Lung microvascular endothelial cell (primary cell): ENCODE measurements at regions not wholly inside any gene's neighbourhood (a gene's known extent, or its start where the extent isn't known, plus 50 kb on each side); places are given as distances from the start of the nearest gene placed in this dataset.

Experiments
- DNase-seq, 2 donors: peaks; one replicate each; pipeline versions ENCODE4 v3.0.0 to v3.0.0-alpha.2; 2010; ENCODE audit warnings: low read depth in 2 of 2

- no peak for DNase-seq
Measured at GRCh38 chr12:105836242-105836622, 302.5 kb downstream of the NUAK1 start.

- no peak for DNase-seq
Measured at GRCh38 chr12:105839629-105840127, 299.1 kb downstream of the NUAK1 start.

GRCh38 chr12:105840384-105840783 lies 298.4 kb downstream of the NUAK1 start:
- DNase-seq: no peak

GRCh38 chr12:105841840-105842239 lies 296.9 kb downstream of the NUAK1 start:
- DNase-seq: no peak

GRCh38 chr12:105843561-105843960 lies 295.2 kb downstream of the NUAK1 start:
- DNase-seq: no peak

- peak in 1 of 2 donors; percentile 63 for DNase-seq
Measured at GRCh38 chr12:105843986-105844760, 294.6 kb downstream of the NUAK1 start.

- DNase-seq: no peak
Measured at GRCh38 chr12:105846331-105846730, 292.4 kb downstream of the NUAK1 start.

- DNase-seq: no peak
Measured at GRCh38 chr12:105847068-105847467, 291.7 kb downstream of the NUAK1 start.

GRCh38 chr12:105848286-105848685 lies 290.5 kb downstream of the NUAK1 start:
- no peak for DNase-seq

- DNase-seq: peak in 1 of 2 donors; percentile 72
Measured at GRCh38 chr12:105850103-105850968, 288.4 kb downstream of the NUAK1 start.

GRCh38 chr12:105852496-105852895 lies 286.3 kb downstream of the NUAK1 start:
- DNase-seq: peak in 1 of 2 donors; percentile 42

- DNase-seq: peak in 1 of 2 donors; percentile 37
Measured at GRCh38 chr12:105852951-105853350, 285.8 kb downstream of the NUAK1 start.

- DNase-seq: no peak
Measured at GRCh38 chr12:105854071-105854470, 284.7 kb downstream of the NUAK1 start.

- DNase-seq: peak in 1 of 2 donors; percentile 14
Measured at GRCh38 chr12:105855361-105856047, 283.2 kb downstream of the NUAK1 start.

- no peak for DNase-seq
Measured at GRCh38 chr12:105856048-105856405, 282.7 kb downstream of the NUAK1 start.

GRCh38 chr12:105858981-105859710 lies 279.6 kb downstream of the NUAK1 start:
- no peak for DNase-seq

GRCh38 chr12:105860561-105861207 lies 278.1 kb downstream of the NUAK1 start:
- no peak for DNase-seq

GRCh38 chr12:105861227-105861626 lies 277.5 kb downstream of the NUAK1 start:
- DNase-seq: no peak

- no peak for DNase-seq
Measured at GRCh38 chr12:105862163-105862821, 276.5 kb downstream of the NUAK1 start.

GRCh38 chr12:105864316-105864715 lies 274.4 kb downstream of the NUAK1 start:
- no peak for DNase-seq
